OCI-LY1 (cell line): ENCODE measurements at regions not wholly inside any gene's neighbourhood (a gene's known extent, or its start where the extent isn't known, plus 50 kb on each side); places are given as distances from the start of the nearest gene placed in this dataset.
A peak's percentile ranks its signal among the peaks of the same experiment; 100 is the strongest.

ENCODE experiments used
- H2AFZ ChIP-seq: fragments of 200-600 bp; sonication (generic), shearing (Covaris generic); 2 replicates; pipeline ENCODE4 v1.6.0; 2014; ENCODE audit warnings: antibody characterized with exemption, mild to moderate bottlenecking, low read length
- H3F3A ChIP-seq: fragments of 200-600 bp; sonication (generic), shearing (Covaris generic); 2 replicates; pipeline ENCODE4 v1.6.0; 2014; ENCODE audit warnings: mild to moderate bottlenecking, antibody characterized with exemption, low read length, moderate library complexity; ENCODE audit not compliant: insufficient read depth
- H3K27ac ChIP-seq: fragments of 200-600 bp; sonication (generic); 2 replicates; pipeline ENCODE4 v1.5.1; 2014; ENCODE audit warnings: low read length, mixed run types, mild to moderate bottlenecking, low read depth; ENCODE audit not compliant: poor library complexity, severe bottlenecking
- H3K27me3 ChIP-seq: fragments of 200-600 bp; sonication (generic); 2 replicates; pipeline ENCODE4 v1.6.0; 2014; ENCODE audit warnings: antibody characterized with exemption, mild to moderate bottlenecking, low read length, moderate library complexity; ENCODE audit not compliant: insufficient read depth
- H3K36me3 ChIP-seq: fragments of 200-600 bp; sonication (generic); 2 replicates; pipeline ENCODE4 v1.6.1; 2014; ENCODE audit warnings: mild to moderate bottlenecking, antibody characterized with exemption, low read length, moderate library complexity, mixed read lengths; ENCODE audit not compliant: insufficient read depth
- H3K4me1 ChIP-seq: fragments of 200-600 bp; sonication (generic); 2 replicates; pipeline ENCODE4 v1.5.1; 2014; ENCODE audit warnings: mild to moderate bottlenecking, low read length, moderate library complexity; ENCODE audit not compliant: insufficient read depth, severe bottlenecking
- H3K4me2 ChIP-seq: fragments of 200-600 bp; sonication (generic), shearing (Covaris generic); 2 replicates; pipeline ENCODE4 v1.6.1; 2014; ENCODE audit warnings: low read length
- H3K4me3 ChIP-seq: fragments of 200-600 bp; sonication (generic); 2 replicates; pipeline ENCODE4 v1.5.1; 2014; ENCODE audit warnings: low read length, low read depth, mild to moderate bottlenecking, mixed read lengths; ENCODE audit not compliant: poor library complexity, severe bottlenecking
- H3K79me2 ChIP-seq: fragments of 200-600 bp; shearing (Covaris generic); 2 replicates; pipeline ENCODE4 v1.6.1; 2016; ENCODE audit warnings: mixed run types, low read length, mixed read lengths; ENCODE audit not compliant: insufficient read depth
- H3K9ac ChIP-seq: fragments of 200-600 bp; sonication (generic), shearing (Covaris generic); 2 replicates; pipeline ENCODE4 v1.6.1; 2014; ENCODE audit warnings: mild to moderate bottlenecking, low read length, mixed read lengths
- H3K9me2 ChIP-seq: fragments of 200-600 bp; sonication (generic), shearing (Covaris generic); 2 replicates; pipeline ENCODE4 v1.6.1; 2014; ENCODE audit warnings: low read depth, mild to moderate bottlenecking, low read length, mixed read lengths
- H3K9me3 ChIP-seq: fragments of 200-600 bp; shearing (Covaris generic); 2 replicates; pipeline ENCODE4 v1.6.1; 2014; ENCODE audit warnings: low read length, mixed read lengths
- H4K20me1 ChIP-seq: fragments of 200-600 bp; sonication (generic), shearing (Covaris generic); 2 replicates; pipeline ENCODE4 v1.6.0; 2016; ENCODE audit warnings: mild to moderate bottlenecking, low read length; ENCODE audit not compliant: insufficient read depth
- EZH2 ChIP-seq: fragments of 200-600 bp; sonication (generic), shearing (Covaris generic); IDR thresholded peaks from 2 replicates; pipeline ENCODE4 v1.8.0; 2017; ENCODE audit warnings: borderline replicate concordance, mixed run types, mild to moderate bottlenecking, antibody characterized with exemption, low read length, moderate library complexity, mixed read lengths
- TF ChIP-seq, protein P1 (sequence below): fragments of 200-600 bp; sonication (generic), shearing (Covaris generic); IDR thresholded peaks from 2 replicates; pipeline ENCODE4 v1.5.1; 2017; ENCODE audit warnings: mild to moderate bottlenecking, antibody characterized with exemption, low read length, moderate library complexity, mixed read lengths

DNA sequence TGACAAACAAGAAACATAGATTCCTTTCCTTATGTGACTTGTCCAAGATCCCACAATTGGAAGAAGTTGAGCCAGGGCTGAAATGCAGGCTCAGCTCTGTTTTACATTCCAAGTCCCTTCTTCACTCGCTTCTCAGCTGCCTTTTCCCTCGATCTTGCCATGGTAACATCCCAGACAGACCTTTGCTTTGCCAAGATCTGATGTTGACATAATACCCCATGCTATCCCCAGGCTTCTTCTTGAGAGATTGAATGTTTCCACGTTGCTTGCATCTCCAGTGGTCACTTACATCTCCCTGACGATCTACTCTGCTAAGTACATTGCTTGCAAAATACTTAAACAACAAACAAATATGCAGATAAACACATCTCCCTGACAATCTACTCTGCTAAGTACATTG, 63.5 kb downstream of the TBXT start:
- H3K4me2 ChIP-seq = no peak overlapping the region
- H3K9me2 ChIP-seq = no peaks in the 10 kb centered on the region
- no peak overlapping the region for H3K27ac ChIP-seq
- no peaks in the 10 kb centered on the region for H4K20me1 ChIP-seq
- no peaks in the 10 kb centered on the region for H3K36me3 ChIP-seq
- TF ChIP-seq EZH2 = no peak
- TF ChIP-seq, protein P1, sequence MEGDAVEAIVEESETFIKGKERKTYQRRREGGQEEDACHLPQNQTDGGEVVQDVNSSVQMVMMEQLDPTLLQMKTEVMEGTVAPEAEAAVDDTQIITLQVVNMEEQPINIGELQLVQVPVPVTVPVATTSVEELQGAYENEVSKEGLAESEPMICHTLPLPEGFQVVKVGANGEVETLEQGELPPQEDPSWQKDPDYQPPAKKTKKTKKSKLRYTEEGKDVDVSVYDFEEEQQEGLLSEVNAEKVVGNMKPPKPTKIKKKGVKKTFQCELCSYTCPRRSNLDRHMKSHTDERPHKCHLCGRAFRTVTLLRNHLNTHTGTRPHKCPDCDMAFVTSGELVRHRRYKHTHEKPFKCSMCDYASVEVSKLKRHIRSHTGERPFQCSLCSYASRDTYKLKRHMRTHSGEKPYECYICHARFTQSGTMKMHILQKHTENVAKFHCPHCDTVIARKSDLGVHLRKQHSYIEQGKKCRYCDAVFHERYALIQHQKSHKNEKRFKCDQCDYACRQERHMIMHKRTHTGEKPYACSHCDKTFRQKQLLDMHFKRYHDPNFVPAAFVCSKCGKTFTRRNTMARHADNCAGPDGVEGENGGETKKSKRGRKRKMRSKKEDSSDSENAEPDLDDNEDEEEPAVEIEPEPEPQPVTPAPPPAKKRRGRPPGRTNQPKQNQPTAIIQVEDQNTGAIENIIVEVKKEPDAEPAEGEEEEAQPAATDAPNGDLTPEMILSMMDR = no peak
- no peak overlapping the region for H2AFZ ChIP-seq
- peaks cover 3% of the 10 kb centered on the region; the same call in 1 of the 2 replicates for H3K9me3 ChIP-seq
- no peaks in the 10 kb centered on the region for H3K4me1 ChIP-seq
- H3F3A ChIP-seq = no peaks in the 10 kb centered on the region
- no peaks in the 10 kb centered on the region for H3K27me3 ChIP-seq
- no peak overlapping the region for H3K4me3 ChIP-seq
- no peak overlapping the region for H3K9ac ChIP-seq
- H3K79me2 ChIP-seq = no peaks in the 10 kb centered on the region

DNA sequence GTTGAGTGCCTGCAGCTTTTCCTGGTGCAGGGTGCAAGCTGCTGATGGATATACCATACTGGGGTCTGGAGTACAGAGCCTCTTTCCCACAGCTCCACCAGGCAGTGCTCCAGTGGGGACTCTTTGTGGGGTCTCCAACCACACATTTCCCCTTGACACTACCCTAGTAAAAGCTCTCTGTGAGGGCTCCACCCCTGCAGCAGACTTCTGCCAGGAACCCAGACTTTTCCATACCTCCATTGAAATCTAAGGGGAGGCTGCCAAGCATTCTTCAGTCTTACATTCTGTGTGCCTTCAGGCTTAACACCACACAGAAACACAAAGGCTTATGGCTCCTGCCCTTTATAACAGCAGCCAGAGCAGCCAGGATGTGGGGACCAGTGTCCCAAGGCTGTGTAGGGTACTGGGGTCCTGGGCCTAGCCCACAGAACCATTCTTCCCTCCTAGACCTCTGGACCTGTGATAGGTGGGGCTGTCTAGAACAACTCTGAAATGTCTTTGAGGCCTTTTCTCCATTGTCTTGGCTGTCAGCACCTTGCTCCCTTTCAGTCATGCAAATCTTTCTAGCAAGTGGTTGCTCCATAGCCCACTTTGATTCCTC, 65.7 kb downstream of the TBXT start:
- Histone ChIP-seq H3K9ac (no peak overlapping the region), H3K27ac (no peak overlapping the region), H3K79me2 (no peaks in the 10 kb centered on the region), H3K9me3 (peaks cover 3% of the 10 kb centered on the region; the same call in 1 of the 2 replicates), H4K20me1 (no peaks in the 10 kb centered on the region), H3K4me2 (no peak overlapping the region), H3F3A (no peaks in the 10 kb centered on the region), H3K4me3 (no peak overlapping the region), H3K36me3 (no peaks in the 10 kb centered on the region), H3K4me1 (no peaks in the 10 kb centered on the region), H3K9me2 (no peaks in the 10 kb centered on the region), H3K27me3 (no peaks in the 10 kb centered on the region), H2AFZ (no peak overlapping the region)
- TF ChIP-seq, protein P1 = no peak

GRCh38 chr6:166097914-166098522, 69.6 kb downstream of the TBXT start:
- no peaks in the 10 kb centered on the region for H4K20me1 ChIP-seq
- no peaks in the 10 kb centered on the region for H3K27me3 ChIP-seq
- no peaks in the 10 kb centered on the region for H3F3A ChIP-seq
- H3K4me3 ChIP-seq = no peak overlapping the region
- H3K9me2 ChIP-seq = no peaks in the 10 kb centered on the region
- no peak overlapping the region for H3K4me2 ChIP-seq
- H3K36me3 ChIP-seq = no peaks in the 10 kb centered on the region
- no peak overlapping the region for H3K9ac ChIP-seq
- TF ChIP-seq, protein P1 = peak; percentile 56
- no peak for TF ChIP-seq EZH2
- no peak overlapping the region for H2AFZ ChIP-seq
- no peaks in the 10 kb centered on the region for H3K79me2 ChIP-seq
- H3K4me1 ChIP-seq = no peaks in the 10 kb centered on the region
- H3K9me3 ChIP-seq = peaks cover 3% of the 10 kb centered on the region; the same call in 1 of the 2 replicates
- H3K27ac ChIP-seq = no peak overlapping the region
